ENCODE measurements at regions not wholly inside any gene's neighbourhood (a gene's known extent, or its start where the extent isn't known, plus 50 kb on each side); places are given as distances from the start of the nearest gene placed in this dataset.
A peak's percentile ranks its signal among the peaks of the same experiment; 100 is the strongest.

GRCh38 chr12:63404611-63405010 is 253.6 kb upstream of the AVPR1A start:
- H3K4me1 Mint-ChIP-seq: no peaks in the 10 kb centered on the region
- Histone ChIP-seq H3K9me3 (ENCODE audit: low read length) (no peaks in the 10 kb centered on the region), H3K27ac (ENCODE audit: low read depth, low read length) (no peak overlapping the region), H3K36me3 (ENCODE audit: insufficient read depth, low read length) (no peaks in the 10 kb centered on the region), H3K27me3 (ENCODE audit: insufficient read depth, low read length, poor library complexity, severe bottlenecking) (no peaks in the 10 kb centered on the region), H3K4me1 (ENCODE audit: insufficient read depth, low read length) (no peaks in the 10 kb centered on the region), H3K4me3 (ENCODE audit: low read length) (no peak overlapping the region)
- CTCF ChIA-PET: no interaction called here
- H3K27ac Mint-ChIP-seq: peak overlapping the region in 1 of 8 donors; percentile 0
- H3K27me3 Mint-ChIP-seq: peaks cover 0 to 5% of the 10 kb centered on the region in 2 donors
- H3K36me3 Mint-ChIP-seq: no peaks in the 10 kb centered on the region
- no peak overlapping the region for H3K4me3 Mint-ChIP-seq
- H3K9me3 Mint-ChIP-seq: peaks cover 0 to 5% (median 0%) of the 10 kb centered on the region in 5 donors
- POLR2A ChIA-PET: no interaction called here
- DNase-seq: no peak

- Histone ChIP-seq H3K4me3 (ENCODE audit: low read length) (no peak overlapping the region), H3K9me3 (ENCODE audit: low read length) (no peaks in the 10 kb centered on the region), H3K27ac (ENCODE audit: low read depth, low read length) (no peak overlapping the region), H3K36me3 (ENCODE audit: insufficient read depth, low read length) (no peaks in the 10 kb centered on the region), H3K4me1 (ENCODE audit: insufficient read depth, low read length) (no peaks in the 10 kb centered on the region), H3K27me3 (ENCODE audit: insufficient read depth, low read length, poor library complexity, severe bottlenecking) (no peaks in the 10 kb centered on the region)
- H3K4me3 Mint-ChIP-seq: no peak overlapping the region
- no peaks in the 10 kb centered on the region for H3K4me1 Mint-ChIP-seq
- H3K27me3 Mint-ChIP-seq: peaks cover 0 to 2% of the 10 kb centered on the region in 2 donors
- no peak for DNase-seq
- H3K9me3 Mint-ChIP-seq: peaks cover 0 to 8% (median 0%) of the 10 kb centered on the region in 5 donors
- CTCF ChIA-PET: no interaction called here
- no peak overlapping the region for H3K27ac Mint-ChIP-seq
- H3K36me3 Mint-ChIP-seq: no peaks in the 10 kb centered on the region
- POLR2A ChIA-PET: no interaction called here
Measured at GRCh38 chr12:63403256-63403655, 252.3 kb upstream of the AVPR1A start.

GRCh38 chr12:63400718-63401117 is 249.7 kb upstream of the AVPR1A start:
- no peaks in the 10 kb centered on the region for H3K36me3 Mint-ChIP-seq
- DNase-seq: no peak
- POLR2A ChIA-PET: no interaction called here

GRCh38 chr12:63400318-63400717 is 249.3 kb upstream of the AVPR1A start:
- Mint-ChIP-seq H3K4me3 (no peak overlapping the region), H3K36me3 (no peaks in the 10 kb centered on the region), H3K9me3 (peaks cover 0 to 5% (median 0%) of the 10 kb centered on the region in 5 donors), H3K27me3 (no peaks in the 10 kb centered on the region), H3K4me1 (no peaks in the 10 kb centered on the region), H3K27ac (no peak overlapping the region)
- Histone ChIP-seq H3K4me3 (ENCODE audit: low read length) (no peak overlapping the region), H3K4me1 (ENCODE audit: insufficient read depth, low read length) (no peaks in the 10 kb centered on the region), H3K9me3 (ENCODE audit: low read length) (no peaks in the 10 kb centered on the region), H3K36me3 (ENCODE audit: insufficient read depth, low read length) (no peaks in the 10 kb centered on the region), H3K27ac (ENCODE audit: low read depth, low read length) (no peak overlapping the region), H3K27me3 (ENCODE audit: insufficient read depth, low read length, poor library complexity, severe bottlenecking) (no peaks in the 10 kb centered on the region)
- ChIA-PET CTCF (no interaction called here), POLR2A (no interaction called here)
- DNase-seq: no peak

More at GRCh38 chr12:63400718-63401117, 249.7 kb upstream of the AVPR1A start:
- Mint-ChIP-seq H3K4me1 (no peaks in the 10 kb centered on the region), H3K9me3 (peaks cover 0 to 8% (median 0%) of the 10 kb centered on the region in 5 donors), H3K27me3 (no peaks in the 10 kb centered on the region), H3K27ac (no peak overlapping the region), H3K4me3 (no peak overlapping the region)
- Histone ChIP-seq H3K4me3 (ENCODE audit: low read length) (no peak overlapping the region), H3K27ac (ENCODE audit: low read depth, low read length) (no peak overlapping the region), H3K27me3 (ENCODE audit: insufficient read depth, low read length, poor library complexity, severe bottlenecking) (no peaks in the 10 kb centered on the region), H3K4me1 (ENCODE audit: insufficient read depth, low read length) (no peaks in the 10 kb centered on the region), H3K36me3 (ENCODE audit: insufficient read depth, low read length) (no peaks in the 10 kb centered on the region), H3K9me3 (ENCODE audit: low read length) (no peaks in the 10 kb centered on the region)
- CTCF ChIA-PET: no interaction called here

- CTCF ChIA-PET: no interaction called here
Measured at GRCh38 chr12:63397807-63398206, 246.8 kb upstream of the AVPR1A start.

GRCh38 chr12:63396135-63396534 is 245.1 kb upstream of the AVPR1A start:
- H3K4me3 Mint-ChIP-seq: peak overlapping the region in 1 of 7 donors; percentile 36
- H3K4me3 ChIP-seq (ENCODE audit: low read length): no peak overlapping the region
- ChIA-PET POLR2A (no interaction called here), CTCF (no interaction called here)
- no peaks in the 10 kb centered on the region for H3K27me3 Mint-ChIP-seq
- no peaks in the 10 kb centered on the region for H3K36me3 Mint-ChIP-seq
- no peaks in the 10 kb centered on the region for H3K9me3 ChIP-seq (ENCODE audit: low read length)
- no peak overlapping the region for H3K27ac Mint-ChIP-seq
- no peaks in the 10 kb centered on the region for H3K27me3 ChIP-seq (ENCODE audit: insufficient read depth, low read length, poor library complexity, severe bottlenecking)
- H3K4me1 Mint-ChIP-seq: no peaks in the 10 kb centered on the region
- no peaks in the 10 kb centered on the region for H3K4me1 ChIP-seq (ENCODE audit: insufficient read depth, low read length)
- no peaks in the 10 kb centered on the region for H3K36me3 ChIP-seq (ENCODE audit: insufficient read depth, low read length)
- no peak overlapping the region for H3K27ac ChIP-seq (ENCODE audit: low read depth, low read length)
- H3K9me3 Mint-ChIP-seq: peaks cover 0 to 3% (median 0%) of the 10 kb centered on the region in 5 donors
- DNase-seq: no peak

More at GRCh38 chr12:63397807-63398206, 246.8 kb upstream of the AVPR1A start:
- Mint-ChIP-seq H3K9me3 (peaks cover 0 to 3% (median 0%) of the 10 kb centered on the region in 5 donors), H3K36me3 (no peaks in the 10 kb centered on the region), H3K4me3 (no peak overlapping the region), H3K27me3 (no peaks in the 10 kb centered on the region), H3K27ac (no peak overlapping the region), H3K4me1 (no peaks in the 10 kb centered on the region)
- Histone ChIP-seq H3K27ac (ENCODE audit: low read depth, low read length) (no peak overlapping the region), H3K27me3 (ENCODE audit: insufficient read depth, low read length, poor library complexity, severe bottlenecking) (no peaks in the 10 kb centered on the region), H3K4me1 (ENCODE audit: insufficient read depth, low read length) (no peaks in the 10 kb centered on the region), H3K9me3 (ENCODE audit: low read length) (no peaks in the 10 kb centered on the region), H3K4me3 (ENCODE audit: low read length) (no peak overlapping the region), H3K36me3 (ENCODE audit: insufficient read depth, low read length) (no peaks in the 10 kb centered on the region)
- POLR2A ChIA-PET: no interaction called here
- DNase-seq: no peak

- no peaks in the 10 kb centered on the region for H3K36me3 Mint-ChIP-seq
- CTCF ChIA-PET: no interaction called here
- Histone ChIP-seq H3K4me3 (ENCODE audit: low read length) (no peak overlapping the region), H3K9me3 (ENCODE audit: low read length) (no peaks in the 10 kb centered on the region), H3K4me1 (ENCODE audit: insufficient read depth, low read length) (no peaks in the 10 kb centered on the region), H3K27me3 (ENCODE audit: insufficient read depth, low read length, poor library complexity, severe bottlenecking) (no peaks in the 10 kb centered on the region), H3K36me3 (ENCODE audit: insufficient read depth, low read length) (no peaks in the 10 kb centered on the region), H3K27ac (ENCODE audit: low read depth, low read length) (no peak overlapping the region)
- H3K27ac Mint-ChIP-seq: no peak overlapping the region
- no peak overlapping the region for H3K4me3 Mint-ChIP-seq
- no peak for DNase-seq
- POLR2A ChIA-PET: no interaction called here
- no peaks in the 10 kb centered on the region for H3K27me3 Mint-ChIP-seq
- no peaks in the 10 kb centered on the region for H3K4me1 Mint-ChIP-seq
- peaks cover 0 to 6% (median 0%) of the 10 kb centered on the region in 5 donors for H3K9me3 Mint-ChIP-seq
Measured at GRCh38 chr12:63394983-63395382, 244.0 kb upstream of the AVPR1A start.

- DNase-seq: no peak
- H3K27ac ChIP-seq (ENCODE audit: low read depth, low read length): no peak overlapping the region
- H3K27me3 Mint-ChIP-seq: no peaks in the 10 kb centered on the region
- no peaks in the 10 kb centered on the region for H3K36me3 ChIP-seq (ENCODE audit: insufficient read depth, low read length)
- H3K4me1 Mint-ChIP-seq: no peaks in the 10 kb centered on the region
- ChIA-PET CTCF (no interaction called here), POLR2A (no interaction called here)
- H3K4me3 Mint-ChIP-seq: no peak overlapping the region
- H3K36me3 Mint-ChIP-seq: no peaks in the 10 kb centered on the region
- H3K9me3 ChIP-seq (ENCODE audit: low read length): no peaks in the 10 kb centered on the region
- no peaks in the 10 kb centered on the region for H3K27me3 ChIP-seq (ENCODE audit: insufficient read depth, low read length, poor library complexity, severe bottlenecking)
- no peak overlapping the region for H3K27ac Mint-ChIP-seq
- peaks cover 0 to 6% (median 0%) of the 10 kb centered on the region in 5 donors for H3K9me3 Mint-ChIP-seq
- H3K4me1 ChIP-seq (ENCODE audit: insufficient read depth, low read length): no peaks in the 10 kb centered on the region
- H3K4me3 ChIP-seq (ENCODE audit: low read length): no peak overlapping the region
Measured at GRCh38 chr12:63394349-63394748, 243.3 kb upstream of the AVPR1A start.

GRCh38 chr12:63389211-63389610 is 238.2 kb upstream of the AVPR1A start:
- Mint-ChIP-seq H3K9me3 (peaks cover 0 to 2% (median 0%) of the 10 kb centered on the region in 5 donors), H3K36me3 (no peaks in the 10 kb centered on the region), H3K4me1 (no peaks in the 10 kb centered on the region), H3K4me3 (no peak overlapping the region), H3K27me3 (peaks cover 0 to 2% of the 10 kb centered on the region in 2 donors), H3K27ac (no peak overlapping the region)
- ChIA-PET POLR2A (no interaction called here), CTCF (no interaction called here)
- Histone ChIP-seq H3K4me3 (ENCODE audit: low read length) (no peak overlapping the region), H3K27ac (ENCODE audit: low read depth, low read length) (no peak overlapping the region), H3K36me3 (ENCODE audit: insufficient read depth, low read length) (no peaks in the 10 kb centered on the region), H3K27me3 (ENCODE audit: insufficient read depth, low read length, poor library complexity, severe bottlenecking) (no peaks in the 10 kb centered on the region), H3K9me3 (ENCODE audit: low read length) (no peaks in the 10 kb centered on the region), H3K4me1 (ENCODE audit: insufficient read depth, low read length) (no peaks in the 10 kb centered on the region)
- DNase-seq: no peak

Data from CD8-positive, alpha-beta memory T cell (primary cell).